Gastrocnemius medialis (tissue), 4 donors: ENCODE measurements at regions not wholly inside any gene's neighbourhood (a gene's known extent, or its start where the extent isn't known, plus 50 kb on each side); places are given as distances from the start of the nearest gene placed in this dataset.

Experiments used
- ATAC-seq, 2 donors: fragments of 150-250 bp; one replicate each; pipeline ENCODE4 v1.9.1; 2016
- DNase-seq, 2 donors: peaks; one replicate each; pipeline ENCODE4 v3.0.0-alpha.2; 2019
- H3K27ac ChIP-seq, 4 donors: fragments of 200-600 bp; sonication (generic); 1 replicate in 1 of 4; 2 replicates in 3 of 4; pipeline ENCODE4 v1.5.1; 2016 to 2018; ENCODE audit warnings: mild to moderate bottlenecking in 2 of 4, moderate library complexity in 1 of 4
- H3K27me3 ChIP-seq, 3 donors: fragments of 200-600 bp; sonication (generic) in 2 of 3; 1 replicate in 1 of 3; 2 replicates in 2 of 3; pipeline versions ENCODE4 v1.5.1 to v1.6.0; 2016 to 2019; ENCODE audit warnings: mild to moderate bottlenecking in 1 of 3, moderate library complexity in 1 of 3
- H3K36me3 ChIP-seq, 2 donors: fragments of 200-600 bp; sonication (generic) in 1 of 2; one replicate each; pipeline ENCODE4 v1.5.1; 2017 to 2018
- H3K4me1 ChIP-seq, 2 donors: fragments of 200-600 bp; sonication (generic) in 1 of 2; one replicate each; pipeline ENCODE4 v1.5.1; 2016 to 2017; ENCODE audit warnings: mild to moderate bottlenecking in 2 of 2
- H3K4me3 ChIP-seq, 4 donors: fragments of 200-600 bp; sonication (generic) in 3 of 4; 1 replicate in 1 of 4; 2 replicates in 3 of 4; pipeline ENCODE4 v1.5.1; 2016 to 2019; ENCODE audit warnings: mild to moderate bottlenecking in 2 of 4
- H3K9me3 ChIP-seq, 3 donors: fragments of 200-600 bp; sonication (generic) in 2 of 3; 1 replicate in 1 of 3; 2 replicates in 2 of 3; pipeline ENCODE4 v1.5.1; 2016 to 2019
- CTCF ChIP-seq, 5 experiments: fragments of 450-650 bp in 3 of 5; fragments of 200-600 bp in 2 of 5; sonication (generic) in 2 of 5; IDR thresholded peaks in 4 of 5; conservative IDR thresholded peaks in 1 of 5; 1 replicate in 4 of 5; 2 replicates in 1 of 5; pipeline ENCODE4 v1.5.1; 2016 to 2019; ENCODE audit warnings: antibody characterized with exemption in 5 of 5, mild to moderate bottlenecking in 3 of 5, moderate library complexity in 3 of 5
- POLR2A ChIP-seq, 2 donors: fragments of 450-650 bp; IDR thresholded peaks; one replicate each; pipeline ENCODE4 v1.6.1; 2017; ENCODE audit warnings: antibody characterized with exemption in 2 of 2, mild to moderate bottlenecking in 2 of 2, moderate library complexity in 2 of 2
- in situ Hi-C, 4 donors: fragments of 200-750 bp; cut with MboI; loops; one replicate each; pipeline versions ENCODE4 v1.15.0 to v1.8.0; 2017; ENCODE audit warnings: low sequenced_read_pairs in 4 of 4
- intact Hi-C: fragments of 100-400 bp; cut with DNase I; formaldehyde crosslinking; loops from one replicate; pipeline ENCODE4 v1.15.1; 2023; ENCODE audit warnings: low total_unique reads

- intact Hi-C loops (no loop called here), in situ Hi-C loops (no loop called here)
- Histone ChIP-seq H3K4me3 (no peak overlapping the region), H3K36me3 (no peaks in the 10 kb centered on the region), H3K27me3 (no peaks in the 10 kb centered on the region), H3K4me1 (no peaks in the 10 kb centered on the region), H3K27ac (no peak overlapping the region), H3K9me3 (no peaks in the 10 kb centered on the region)
- DNase-seq = no peak
- no peak for ATAC-seq
- TF ChIP-seq CTCF (IDR thresholded peaks at IDR 0.05 in 4 of 5, conservative IDR thresholded peaks at IDR 0.05 in 1 of 5) (peak in 1 of 5 experiments; percentile 27), POLR2A (IDR thresholded peaks at IDR 0.05) (no peak)
Observed at GRCh38 chr4:22237155-22237751, 278.6 kb downstream of the ADGRA3 start.

- no peak for DNase-seq
Observed at GRCh38 chr4:22235698-22236097, 280.2 kb downstream of the ADGRA3 start.

DNA sequence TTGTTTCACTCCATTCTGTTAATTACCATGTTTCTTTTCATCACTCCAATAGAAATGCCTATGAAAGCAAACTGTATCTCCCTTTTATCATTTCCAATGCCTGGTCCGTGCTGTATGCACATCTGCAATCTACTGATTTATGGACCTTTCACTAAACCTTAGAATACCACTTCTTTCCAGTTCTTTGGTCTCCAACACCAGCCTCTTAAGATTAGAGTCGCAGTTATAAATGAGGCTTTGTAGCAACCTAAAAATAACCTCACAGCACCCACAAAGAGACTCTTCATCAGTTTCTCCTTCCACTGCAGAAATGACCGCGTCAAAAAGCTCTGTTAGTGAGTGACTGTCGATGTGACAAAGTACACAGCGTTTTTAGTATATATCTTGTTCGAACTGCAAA is 282.6 kb downstream of the ADGRA3 start:
- Histone ChIP-seq H3K9me3 (no peaks in the 10 kb centered on the region), H3K36me3 (no peaks in the 10 kb centered on the region), H3K27me3 (no peaks in the 10 kb centered on the region), H3K4me1 (no peaks in the 10 kb centered on the region), H3K4me3 (no peak overlapping the region), H3K27ac (no peak overlapping the region)
- intact Hi-C loops = no loop called here
- TF ChIP-seq CTCF (IDR thresholded peaks at IDR 0.05 in 4 of 5, conservative IDR thresholded peaks at IDR 0.05 in 1 of 5) (no peak), POLR2A (IDR thresholded peaks at IDR 0.05) (no peak)
- in situ Hi-C loops = no loop called here
- ATAC-seq = no peak
- DNase-seq = no peak

More at GRCh38 chr4:22235698-22236097, 280.2 kb downstream of the ADGRA3 start:
- in situ Hi-C loops (no loop called here), intact Hi-C loops (no loop called here)
- Histone ChIP-seq H3K27me3 (no peaks in the 10 kb centered on the region), H3K4me3 (no peak overlapping the region), H3K4me1 (no peaks in the 10 kb centered on the region), H3K36me3 (no peaks in the 10 kb centered on the region), H3K9me3 (no peaks in the 10 kb centered on the region), H3K27ac (no peak overlapping the region)
- no peak for ATAC-seq
- TF ChIP-seq CTCF (IDR thresholded peaks at IDR 0.05 in 4 of 5, conservative IDR thresholded peaks at IDR 0.05 in 1 of 5) (no peak), POLR2A (IDR thresholded peaks at IDR 0.05) (no peak)

GRCh38 chr4:22220965-22221364 is 272.4 kb upstream of the KCNIP4 start:
- ATAC-seq = no peak

More at GRCh38 chr4:22220965-22221364, 272.4 kb upstream of the KCNIP4 start:
- Histone ChIP-seq H3K9me3 (no peaks in the 10 kb centered on the region), H3K4me3 (no peak overlapping the region), H3K27ac (no peak overlapping the region), H3K4me1 (no peaks in the 10 kb centered on the region), H3K36me3 (no peaks in the 10 kb centered on the region), H3K27me3 (no peaks in the 10 kb centered on the region)
- intact Hi-C loops (no loop called here), in situ Hi-C loops (no loop called here)
- TF ChIP-seq CTCF (IDR thresholded peaks at IDR 0.05 in 4 of 5, conservative IDR thresholded peaks at IDR 0.05 in 1 of 5) (no peak), POLR2A (IDR thresholded peaks at IDR 0.05) (no peak)
- DNase-seq = no peak
